GM23338 (cell line): ENCODE measurements at regions not wholly inside any gene's neighbourhood (a gene's known extent, or its start where the extent isn't known, plus 50 kb on each side); places are given as distances from the start of the nearest gene placed in this dataset.

Experiments
- ATAC-seq: fragments of 200-7000 bp; cut with Tn5 transposase; 3 replicates; pipeline ENCODE4 v1.9.1; 2020
- DNase-seq: peaks from one replicate; pipeline ENCODE4 v3.0.0-alpha.2; 2015; ENCODE audit warnings: low spot score
- H2AFZ ChIP-seq: fragments of 200-600 bp; sonication (generic); 2 replicates; pipeline ENCODE4 v1.8.0; 2016; ENCODE audit warnings: antibody characterized with exemption, mild to moderate bottlenecking, moderate library complexity
- H3F3A ChIP-seq: fragments of 200-600 bp; sonication (generic); replicated peaks from 2 replicates; pipeline ENCODE4 v1.8.0; 2017; ENCODE audit warnings: antibody characterized with exemption, mixed run types, low read depth
- H3K27ac ChIP-seq: fragments of 200-600 bp; sonication (generic); 2 replicates; pipeline ENCODE4 v1.6.1; 2016; ENCODE audit warnings: low read depth
- H3K27me3 ChIP-seq: fragments of 200-600 bp; sonication (generic); 2 replicates; pipeline ENCODE4 v1.8.0; 2016; ENCODE audit warnings: mild to moderate bottlenecking, mixed run types, moderate library complexity; ENCODE audit not compliant: insufficient read depth
- H3K36me3 ChIP-seq: fragments of 200-600 bp; sonication (generic); 2 replicates; pipeline ENCODE4 v1.8.0; 2016; ENCODE audit warnings: mild to moderate bottlenecking; ENCODE audit not compliant: insufficient read depth
- H3K4me1 ChIP-seq: fragments of 200-600 bp; sonication (generic); 2 replicates; pipeline ENCODE4 v1.8.0; 2016; ENCODE audit warnings: mild to moderate bottlenecking, moderate library complexity; ENCODE audit not compliant: insufficient read depth
- H3K4me2 ChIP-seq: fragments of 200-600 bp; sonication (generic); 2 replicates; pipeline ENCODE4 v1.7.1; 2017; ENCODE audit warnings: mixed run types
- H3K4me3 ChIP-seq: fragments of 200-600 bp; sonication (generic); 2 replicates; pipeline ENCODE4 v1.6.1; 2016; ENCODE audit warnings: mixed run types
- H3K79me2 ChIP-seq: fragments of 200-600 bp; sonication (generic); replicated peaks from 2 replicates; pipeline ENCODE4 v1.8.0; 2017; ENCODE audit warnings: mild to moderate bottlenecking; ENCODE audit not compliant: insufficient read depth
- H3K9me2 ChIP-seq: fragments of 200-600 bp; sonication (generic); 2 replicates; pipeline ENCODE4 v1.8.0; 2017; ENCODE audit not compliant: insufficient read depth
- H4K20me1 ChIP-seq: fragments of 200-600 bp; sonication (generic); replicated peaks from 2 replicates; pipeline ENCODE4 v1.8.0; 2017; ENCODE audit warnings: mild to moderate bottlenecking; ENCODE audit not compliant: insufficient read depth
- H3K27ac Mint-ChIP-seq: 2 replicates; pipeline ENCODE4 v1.8.0; 2020; ENCODE audit warnings: inconsistent platforms, mild to moderate bottlenecking, moderate library complexity, mixed read lengths
- H3K27me3 Mint-ChIP-seq: 3 replicates; pipeline ENCODE4 v1.8.0; 2022; ENCODE audit warnings: low read depth, mild to moderate bottlenecking, moderate library complexity, mixed read lengths, inconsistent platforms; ENCODE audit not compliant: insufficient read depth, poor library complexity
- H3K36me3 Mint-ChIP-seq: 3 replicates; pipeline ENCODE4 v1.8.0; 2021; ENCODE audit warnings: low read depth, mild to moderate bottlenecking, inconsistent platforms, moderate library complexity, mixed read lengths
- H3K4me1 Mint-ChIP-seq: 3 replicates; pipeline ENCODE4 v1.8.0; 2020; ENCODE audit warnings: mild to moderate bottlenecking, inconsistent platforms, mixed read lengths
- H3K4me3 Mint-ChIP-seq: 3 replicates; pipeline ENCODE4 v1.8.0; 2021; ENCODE audit warnings: moderate library complexity, mild to moderate bottlenecking, inconsistent platforms, mixed read lengths
- H3K9me3 Mint-ChIP-seq: 3 replicates; pipeline ENCODE4 v1.8.0; 2020; ENCODE audit warnings: moderate library complexity, mild to moderate bottlenecking, inconsistent platforms, mixed read lengths
- CREB1 ChIP-seq: fragments of 250-450 bp; sonication (Bioruptor Pico); IDR thresholded peaks from 2 replicates; pipeline ENCODE4 v1.5.0; 2020; ENCODE audit warnings: low read depth, mild to moderate bottlenecking, moderate library complexity
- EZH2 ChIP-seq: fragments of 200-600 bp; sonication (generic); IDR thresholded peaks from one replicate; pipeline ENCODE4 v1.8.0; 2017; ENCODE audit warnings: antibody characterized with exemption, mild to moderate bottlenecking, low read depth; ENCODE audit not compliant: unreplicated experiment
- EZH2phosphoT487 ChIP-seq: fragments of 200-600 bp; sonication (generic); IDR thresholded peaks from one replicate; pipeline ENCODE4 v1.8.1; 2018; ENCODE audit warnings: antibody characterized with exemption; ENCODE audit not compliant: unreplicated experiment
- NANOG ChIP-seq: IDR thresholded peaks from 2 replicates; pipeline ENCODE4 v1.6.1; 2016; ENCODE audit warnings: antibody characterized with exemption, borderline replicate concordance
- POLR2AphosphoS5 ChIP-seq: IDR thresholded peaks from 2 replicates; pipeline ENCODE4 v1.6.1; 2016; ENCODE audit warnings: antibody characterized with exemption, low read depth
- STAT1 ChIP-seq: IDR thresholded peaks from one replicate; pipeline ENCODE4 v1.6.1; 2016; ENCODE audit warnings: antibody characterized with exemption; ENCODE audit not compliant: unreplicated experiment
- ZNF331 ChIP-seq: fragments of 250-450 bp; sonication (Bioruptor Pico); IDR thresholded peaks from 2 replicates; pipeline ENCODE4 v1.5.0; 2020; ENCODE audit warnings: low read depth, mild to moderate bottlenecking, moderate library complexity
- ZNF462 ChIP-seq: fragments of 250-450 bp; sonication (Bioruptor Pico); IDR thresholded peaks from 2 replicates; pipeline ENCODE4 v1.5.0; 2020; ENCODE audit warnings: mild to moderate bottlenecking, moderate library complexity
- TF ChIP-seq, protein P1 (sequence below): IDR thresholded peaks from one replicate; pipeline ENCODE4 v1.6.1; 2018; ENCODE audit warnings: antibody characterized with exemption; ENCODE audit not compliant: unreplicated experiment

DNA sequence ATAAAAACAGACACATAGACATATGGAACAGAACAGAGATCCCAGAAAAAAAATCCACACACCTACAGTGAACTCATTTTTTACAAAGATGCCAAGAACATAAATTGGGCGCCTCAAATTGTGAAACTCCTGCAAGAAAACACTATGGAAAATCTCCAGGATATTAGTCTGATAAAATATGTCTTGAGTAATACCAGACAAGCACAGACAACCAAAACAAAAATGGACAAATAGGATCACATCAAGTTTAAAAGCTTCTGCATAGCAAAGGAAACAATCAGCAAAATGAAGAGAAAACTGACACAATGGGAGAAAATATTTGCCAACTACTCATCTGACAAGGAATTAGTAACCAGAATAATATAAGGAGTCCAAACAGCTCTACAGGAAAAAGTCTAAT, 337.3 kb upstream of the DIPK2B start:
- Histone ChIP-seq H3K36me3 (no peaks in the 10 kb centered on the region), H3K4me2 (no peak overlapping the region), H3K27me3 (no peaks in the 10 kb centered on the region), H3F3A (no peaks in the 10 kb centered on the region), H3K9me2 (no peaks in the 10 kb centered on the region), H3K4me1 (no peaks in the 10 kb centered on the region), H4K20me1 (no peaks in the 10 kb centered on the region), H3K4me3 (no peak overlapping the region), H3K27ac (no peak overlapping the region), H3K79me2 (no peaks in the 10 kb centered on the region), H2AFZ (no peak overlapping the region)
- no peak overlapping the region for H3K4me3 Mint-ChIP-seq
- DNase-seq (no peak), ATAC-seq (no peak)
- no peaks in the 10 kb centered on the region for H3K4me1 Mint-ChIP-seq
- no peaks in the 10 kb centered on the region for H3K27me3 Mint-ChIP-seq
- no peaks in the 10 kb centered on the region; the same call in 2 of the 3 replicates for H3K36me3 Mint-ChIP-seq
- H3K9me3 Mint-ChIP-seq: peaks cover 8% of the 10 kb centered on the region; the same call in 2 of the 3 replicates
- no peak overlapping the region for H3K27ac Mint-ChIP-seq
- TF ChIP-seq, protein P1, sequence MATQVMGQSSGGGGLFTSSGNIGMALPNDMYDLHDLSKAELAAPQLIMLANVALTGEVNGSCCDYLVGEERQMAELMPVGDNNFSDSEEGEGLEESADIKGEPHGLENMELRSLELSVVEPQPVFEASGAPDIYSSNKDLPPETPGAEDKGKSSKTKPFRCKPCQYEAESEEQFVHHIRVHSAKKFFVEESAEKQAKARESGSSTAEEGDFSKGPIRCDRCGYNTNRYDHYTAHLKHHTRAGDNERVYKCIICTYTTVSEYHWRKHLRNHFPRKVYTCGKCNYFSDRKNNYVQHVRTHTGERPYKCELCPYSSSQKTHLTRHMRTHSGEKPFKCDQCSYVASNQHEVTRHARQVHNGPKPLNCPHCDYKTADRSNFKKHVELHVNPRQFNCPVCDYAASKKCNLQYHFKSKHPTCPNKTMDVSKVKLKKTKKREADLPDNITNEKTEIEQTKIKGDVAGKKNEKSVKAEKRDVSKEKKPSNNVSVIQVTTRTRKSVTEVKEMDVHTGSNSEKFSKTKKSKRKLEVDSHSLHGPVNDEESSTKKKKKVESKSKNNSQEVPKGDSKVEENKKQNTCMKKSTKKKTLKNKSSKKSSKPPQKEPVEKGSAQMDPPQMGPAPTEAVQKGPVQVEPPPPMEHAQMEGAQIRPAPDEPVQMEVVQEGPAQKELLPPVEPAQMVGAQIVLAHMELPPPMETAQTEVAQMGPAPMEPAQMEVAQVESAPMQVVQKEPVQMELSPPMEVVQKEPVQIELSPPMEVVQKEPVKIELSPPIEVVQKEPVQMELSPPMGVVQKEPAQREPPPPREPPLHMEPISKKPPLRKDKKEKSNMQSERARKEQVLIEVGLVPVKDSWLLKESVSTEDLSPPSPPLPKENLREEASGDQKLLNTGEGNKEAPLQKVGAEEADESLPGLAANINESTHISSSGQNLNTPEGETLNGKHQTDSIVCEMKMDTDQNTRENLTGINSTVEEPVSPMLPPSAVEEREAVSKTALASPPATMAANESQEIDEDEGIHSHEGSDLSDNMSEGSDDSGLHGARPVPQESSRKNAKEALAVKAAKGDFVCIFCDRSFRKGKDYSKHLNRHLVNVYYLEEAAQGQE: no peak
- TF ChIP-seq EZH2phosphoT487: no peak
- TF ChIP-seq ZNF462 (CRISPR knock-in tag): no peak
- TF ChIP-seq NANOG: no peak
- TF ChIP-seq ZNF331: no peak
- no peak for TF ChIP-seq STAT1
- no peak for TF ChIP-seq EZH2
- TF ChIP-seq CREB1 (CRISPR knock-in tag): no peak
- no peak for TF ChIP-seq POLR2AphosphoS5
